GM12873 (cell line): ENCODE measurements at regions not wholly inside any gene's neighbourhood (a gene's known extent, or its start where the extent isn't known, plus 50 kb on each side); places are given as distances from the start of the nearest gene placed in this dataset.

Experiments
- TF ChIP-seq, protein P1 (sequence below): IDR thresholded peaks from 2 replicates; pipeline ENCODE4 v1.5.1; 2012; ENCODE audit warnings: low read depth, mild to moderate bottlenecking, moderate library complexity, low read length, control low read depth; ENCODE audit not compliant: insufficient read depth; ENCODE audit errors: missing control alignments

DNA sequence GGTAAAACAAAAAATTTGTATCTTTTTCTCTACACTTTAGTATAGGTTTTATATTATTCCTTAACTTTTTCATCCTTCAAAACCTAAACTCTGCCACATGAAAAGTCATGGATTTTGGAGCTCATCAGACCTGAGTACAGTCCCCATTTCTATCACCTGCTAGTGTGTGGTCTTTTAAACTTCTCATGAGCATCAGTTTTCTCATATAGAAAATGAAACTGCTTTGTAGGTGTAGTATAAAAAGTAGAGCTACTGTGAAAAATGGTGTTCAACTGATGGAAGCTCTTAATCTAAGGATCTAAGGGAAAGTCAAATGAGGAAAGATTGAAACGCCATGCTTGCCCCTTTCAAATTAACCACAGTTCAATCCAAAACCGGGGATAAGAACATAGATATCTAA is 686.5 kb downstream of the MECOM start:
- TF ChIP-seq, protein P1, sequence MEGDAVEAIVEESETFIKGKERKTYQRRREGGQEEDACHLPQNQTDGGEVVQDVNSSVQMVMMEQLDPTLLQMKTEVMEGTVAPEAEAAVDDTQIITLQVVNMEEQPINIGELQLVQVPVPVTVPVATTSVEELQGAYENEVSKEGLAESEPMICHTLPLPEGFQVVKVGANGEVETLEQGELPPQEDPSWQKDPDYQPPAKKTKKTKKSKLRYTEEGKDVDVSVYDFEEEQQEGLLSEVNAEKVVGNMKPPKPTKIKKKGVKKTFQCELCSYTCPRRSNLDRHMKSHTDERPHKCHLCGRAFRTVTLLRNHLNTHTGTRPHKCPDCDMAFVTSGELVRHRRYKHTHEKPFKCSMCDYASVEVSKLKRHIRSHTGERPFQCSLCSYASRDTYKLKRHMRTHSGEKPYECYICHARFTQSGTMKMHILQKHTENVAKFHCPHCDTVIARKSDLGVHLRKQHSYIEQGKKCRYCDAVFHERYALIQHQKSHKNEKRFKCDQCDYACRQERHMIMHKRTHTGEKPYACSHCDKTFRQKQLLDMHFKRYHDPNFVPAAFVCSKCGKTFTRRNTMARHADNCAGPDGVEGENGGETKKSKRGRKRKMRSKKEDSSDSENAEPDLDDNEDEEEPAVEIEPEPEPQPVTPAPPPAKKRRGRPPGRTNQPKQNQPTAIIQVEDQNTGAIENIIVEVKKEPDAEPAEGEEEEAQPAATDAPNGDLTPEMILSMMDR: no peak

DNA sequence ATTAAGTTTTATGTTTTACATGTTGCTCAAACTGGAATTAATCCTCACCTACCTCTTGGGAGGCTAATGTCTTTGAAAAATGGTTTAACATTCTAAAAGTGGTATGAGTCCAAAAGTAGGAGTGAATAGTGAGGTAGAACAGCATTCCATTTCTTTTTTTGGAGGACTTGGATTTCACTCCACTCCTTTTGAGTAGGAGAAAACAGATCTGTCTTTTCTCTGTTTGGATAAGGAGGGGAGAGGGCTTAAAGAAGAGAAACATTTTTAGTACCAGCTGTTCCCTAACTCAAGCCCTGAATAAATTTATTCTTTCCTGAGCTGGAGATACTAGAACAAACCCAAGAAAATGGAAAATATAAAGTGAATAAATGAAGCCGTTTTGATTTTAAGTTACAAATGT is 687.9 kb downstream of the MECOM start:
- TF ChIP-seq, protein P1: no peak

DNA sequence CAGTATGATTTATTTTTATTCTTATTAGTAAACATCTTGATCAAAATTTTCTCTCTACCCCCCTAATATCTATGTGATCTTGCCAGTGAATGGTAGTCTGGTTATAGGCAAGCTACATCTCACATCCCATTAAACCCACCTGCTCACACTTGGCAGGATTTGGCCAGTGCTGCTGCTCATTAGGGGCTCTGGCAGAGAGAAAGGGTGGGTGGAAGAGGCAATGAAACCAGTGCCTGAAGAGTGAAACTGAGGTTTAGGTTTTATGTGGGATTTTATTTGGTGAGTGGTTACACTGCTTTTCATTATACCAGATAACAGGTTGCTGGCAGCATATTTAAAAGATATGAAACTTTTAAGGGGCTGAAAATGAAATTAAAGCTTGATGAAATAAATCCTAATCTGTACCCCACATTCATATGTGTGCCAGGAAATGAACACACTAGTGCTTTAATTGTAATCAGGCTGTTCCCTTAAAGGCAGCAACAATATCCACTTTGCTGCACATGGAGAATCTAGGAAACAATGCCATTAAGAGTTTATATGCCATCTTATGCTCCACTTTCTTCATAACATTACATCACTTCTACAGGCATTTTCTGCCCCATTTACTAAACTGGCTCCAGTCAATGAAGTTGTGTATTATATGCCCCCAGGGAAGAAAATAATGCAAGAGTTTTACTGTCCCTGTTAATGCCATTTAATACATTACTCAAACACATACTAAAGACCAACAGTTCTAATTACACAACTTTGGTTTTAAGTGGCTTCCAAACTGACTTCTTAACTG is 688.7 kb downstream of the MECOM start:
- TF ChIP-seq, protein P1: no peak

DNA sequence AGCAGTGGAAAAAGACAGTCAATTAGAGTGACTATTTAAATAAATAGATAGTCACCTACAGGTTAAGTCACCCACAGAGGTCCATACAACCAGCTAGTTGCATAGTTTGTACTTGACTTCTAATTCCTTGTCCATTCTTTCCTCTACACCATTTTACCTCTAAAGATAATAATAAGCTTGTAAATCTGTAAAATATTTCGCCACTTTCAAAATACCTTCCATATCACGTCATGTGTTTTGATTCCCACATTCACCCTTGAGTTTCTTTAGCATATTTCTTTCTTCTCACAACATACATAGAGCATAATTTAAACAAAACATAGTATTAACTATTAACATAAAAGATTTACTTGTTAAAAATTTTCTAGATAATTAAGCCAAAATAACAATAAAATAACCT is 689.6 kb downstream of the MECOM start:
- TF ChIP-seq, protein P1: no peak

DNA sequence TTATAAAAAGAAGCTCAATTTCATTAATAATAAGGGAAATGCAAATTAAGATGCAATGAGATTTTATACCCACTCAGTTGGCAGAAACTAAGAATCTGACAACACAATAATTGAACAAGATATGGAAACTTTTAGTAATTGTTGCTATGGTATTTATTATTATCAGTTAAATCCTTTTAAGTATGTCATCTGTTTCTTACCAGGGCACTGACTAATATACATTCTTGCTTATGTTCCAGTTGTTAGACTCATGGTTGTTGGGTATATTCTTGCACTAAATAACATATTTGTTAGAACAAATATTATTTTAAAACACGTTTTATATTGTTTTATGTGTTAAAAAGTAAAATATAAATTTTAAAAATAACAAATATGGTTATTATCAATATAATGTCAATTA is 690.3 kb downstream of the MECOM start:
- TF ChIP-seq, protein P1: no peak

DNA sequence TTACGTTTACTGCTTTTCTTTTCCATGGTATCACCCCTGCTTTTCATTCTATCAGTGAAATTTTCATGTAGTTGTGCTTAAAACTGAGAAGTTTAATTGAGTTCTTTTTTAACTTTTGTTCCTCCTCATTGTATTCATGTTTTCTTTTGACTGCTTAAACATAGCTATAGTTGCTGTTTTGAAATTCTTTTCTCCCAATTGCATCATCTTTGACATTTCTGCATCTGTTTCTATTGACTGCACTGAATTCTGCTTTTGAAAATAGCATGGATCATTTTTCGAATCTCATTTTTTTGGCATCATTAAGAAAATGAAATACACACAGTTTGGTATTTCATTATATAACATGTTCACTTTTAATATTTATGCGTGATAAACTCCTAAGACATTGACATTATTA is 694.9 kb downstream of the MECOM start:
- TF ChIP-seq, protein P1: no peak

DNA sequence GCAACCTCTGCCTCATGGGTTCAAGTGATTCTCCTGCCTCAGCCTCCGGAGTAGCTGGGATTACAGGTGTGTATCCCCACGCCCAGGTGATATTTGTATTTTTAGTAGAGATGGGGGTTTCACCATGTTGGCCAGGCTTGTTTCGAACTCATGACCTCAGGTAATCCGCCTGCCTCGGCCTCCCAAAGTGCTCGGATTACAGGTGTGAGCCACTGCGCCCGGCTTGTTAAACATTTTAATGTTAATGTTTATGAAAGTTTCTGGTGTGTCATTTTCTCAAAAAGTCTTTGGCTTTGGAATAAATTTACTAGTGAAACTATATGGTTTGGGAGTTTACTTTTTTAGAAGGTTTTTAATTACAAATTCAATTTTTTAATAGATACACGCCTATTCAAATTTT is 698.8 kb downstream of the MECOM start:
- TF ChIP-seq, protein P1: no peak
